Erythroblast (primary cell): ENCODE measurements at regions not wholly inside any gene's neighbourhood (a gene's known extent, or its start where the extent isn't known, plus 50 kb on each side); places are given as distances from the start of the nearest gene placed in this dataset.

Experiments
- GATA1 ChIP-seq: IDR thresholded peaks from 2 replicates; pipeline ENCODE4 v1.6.1; 2011; ENCODE audit warnings: low read depth, mild to moderate bottlenecking, control low read depth, low read length, moderate library complexity
- POLR2A ChIP-seq: IDR thresholded peaks from 2 replicates; pipeline ENCODE4 v1.6.1; 2011; ENCODE audit warnings: mild to moderate bottlenecking, low read length

- TF ChIP-seq POLR2A (no peak), GATA1 (no peak)
These were observed 83.9 kb upstream of the C11orf87 start for GRCh38 chr11:109338131-109338530.
